GM18873 (cell line): ENCODE measurements at regions not wholly inside any gene's neighbourhood (a gene's known extent, or its start where the extent isn't known, plus 50 kb on each side); places are given as distances from the start of the nearest gene placed in this dataset.
A peak's percentile ranks its signal among the peaks of the same experiment; 100 is the strongest.
"Not testable (repeated sequence)": the region's sequence is repeated elsewhere in the genome, so short reads cannot be mapped to it uniquely, and the experiment has no call there.

Experiments
- ATAC-seq: cut with Tn5 transposase; IDR thresholded peaks from one replicate; pipeline ENCODE4 v1.9.1; 2021; ENCODE audit warnings: mild to moderate bottlenecking, moderate library complexity, moderate number of reproducible peaks; ENCODE audit not compliant: unreplicated experiment, low FRiP score

- no peak for ATAC-seq
Measured at GRCh38 chr6:34646714-34647113, 49.9 kb downstream of the ILRUN start.

GRCh38 chr6:34645627-34646026 lies 50.9 kb downstream of the ILRUN start:
- ATAC-seq: no peak

- ATAC-seq: no peak
Measured at GRCh38 chr6:34644716-34645115, 51.9 kb downstream of the ILRUN start.

DNA sequence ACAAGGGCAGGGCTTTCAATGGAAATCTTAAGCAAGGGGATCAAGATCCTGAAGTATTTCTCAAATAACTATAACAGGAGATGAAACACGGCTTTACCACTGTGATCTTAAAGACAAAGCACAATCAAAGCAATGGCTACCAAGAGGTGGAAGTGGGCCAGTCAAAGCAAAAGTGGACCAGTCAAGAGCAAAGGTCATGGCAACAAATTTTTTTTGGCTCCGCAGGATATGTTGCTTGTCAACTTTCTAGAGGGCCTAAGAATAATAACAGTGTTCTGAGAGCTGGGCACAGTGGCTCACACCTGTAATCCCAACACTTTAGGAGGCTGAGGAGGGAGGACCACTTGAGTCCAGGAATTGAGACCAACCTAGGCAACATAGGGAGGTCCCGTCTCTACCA lies 54.1 kb downstream of the ILRUN start:
- no peak for ATAC-seq

DNA sequence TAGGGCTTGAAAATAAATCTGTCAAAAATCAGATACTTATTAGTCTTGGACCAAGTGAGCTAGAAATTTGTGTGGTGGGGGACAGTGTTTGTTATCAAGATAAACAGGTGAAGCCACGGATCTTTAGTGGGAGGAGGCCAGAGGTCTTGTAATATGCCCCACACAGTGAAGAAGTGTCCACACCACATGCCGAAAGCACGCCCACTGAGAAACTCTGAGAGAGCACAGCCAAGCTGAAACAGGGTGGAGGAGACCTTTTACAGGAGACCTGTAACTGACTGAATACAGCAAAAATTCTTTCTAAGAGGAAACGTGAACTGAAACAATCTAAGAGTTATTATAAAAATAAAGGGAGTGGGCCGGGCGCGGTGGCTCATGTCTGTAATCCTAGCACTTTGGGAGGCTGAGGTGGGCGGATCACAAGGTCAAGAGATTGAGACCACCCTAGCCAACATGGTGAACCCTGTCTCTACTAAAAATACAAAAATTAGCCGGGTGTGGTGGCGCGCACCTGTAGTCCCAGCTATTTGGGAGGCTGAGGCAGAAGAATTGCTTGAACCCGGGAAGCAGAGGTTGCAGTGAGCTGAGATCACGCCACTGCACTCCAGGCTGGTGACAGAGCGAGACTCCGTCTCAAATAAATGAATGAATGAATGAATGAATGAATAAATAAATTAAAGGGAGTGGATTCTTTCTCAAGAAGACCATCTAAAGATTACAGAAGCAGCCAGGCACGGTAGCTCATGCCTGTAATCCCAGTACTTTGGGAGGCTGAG lies 56.3 kb downstream of the ILRUN start:
- ATAC-seq: not testable (repeated sequence)

GRCh38 chr6:34638834-34639736 lies 57.5 kb downstream of the ILRUN start:
- peak; percentile 47 for ATAC-seq

GRCh38 chr6:34633785-34634184 lies 62.8 kb downstream of the ILRUN start:
- ATAC-seq: no peak

DNA sequence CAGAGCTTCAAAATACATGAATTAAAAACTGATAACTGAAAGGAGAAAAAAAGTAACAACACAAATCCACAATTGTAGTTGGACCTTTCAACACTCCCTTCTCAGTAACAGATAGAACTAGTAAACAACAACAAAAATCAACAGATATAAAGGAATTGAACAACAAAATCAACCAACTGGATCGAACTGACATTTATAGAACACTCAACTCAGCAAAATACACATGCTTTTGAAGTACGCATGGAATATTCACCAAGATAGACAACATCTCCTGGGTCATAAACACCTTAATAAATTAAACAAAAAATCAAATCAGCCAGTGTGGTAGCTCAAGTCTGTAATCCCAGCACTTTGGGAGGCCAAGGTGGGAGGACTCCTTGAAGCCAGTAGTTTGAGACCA lies 63.3 kb downstream of the ILRUN start:
- no peak for ATAC-seq

DNA sequence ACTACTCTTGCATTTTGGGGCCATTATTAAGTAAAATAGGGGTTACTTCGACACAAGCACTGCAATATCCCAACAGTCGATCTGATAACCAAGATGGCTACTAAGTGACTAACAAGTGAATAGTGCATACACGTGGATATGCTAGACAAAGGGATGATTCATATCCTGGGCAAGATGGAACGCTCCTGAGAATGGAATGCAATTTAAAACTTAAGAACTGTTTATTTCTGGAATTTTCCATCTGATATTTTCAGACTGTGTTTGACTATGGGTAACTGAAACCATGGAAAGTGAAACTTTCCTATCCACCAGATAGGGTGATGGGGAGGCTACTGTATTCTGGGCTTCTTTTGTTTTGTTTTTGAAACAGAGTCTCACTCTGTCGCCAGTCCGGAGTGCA lies 66.5 kb downstream of the ILRUN start:
- ATAC-seq: no peak

GRCh38 chr6:34627296-34627695 lies 69.3 kb downstream of the ILRUN start:
- ATAC-seq: no peak

DNA sequence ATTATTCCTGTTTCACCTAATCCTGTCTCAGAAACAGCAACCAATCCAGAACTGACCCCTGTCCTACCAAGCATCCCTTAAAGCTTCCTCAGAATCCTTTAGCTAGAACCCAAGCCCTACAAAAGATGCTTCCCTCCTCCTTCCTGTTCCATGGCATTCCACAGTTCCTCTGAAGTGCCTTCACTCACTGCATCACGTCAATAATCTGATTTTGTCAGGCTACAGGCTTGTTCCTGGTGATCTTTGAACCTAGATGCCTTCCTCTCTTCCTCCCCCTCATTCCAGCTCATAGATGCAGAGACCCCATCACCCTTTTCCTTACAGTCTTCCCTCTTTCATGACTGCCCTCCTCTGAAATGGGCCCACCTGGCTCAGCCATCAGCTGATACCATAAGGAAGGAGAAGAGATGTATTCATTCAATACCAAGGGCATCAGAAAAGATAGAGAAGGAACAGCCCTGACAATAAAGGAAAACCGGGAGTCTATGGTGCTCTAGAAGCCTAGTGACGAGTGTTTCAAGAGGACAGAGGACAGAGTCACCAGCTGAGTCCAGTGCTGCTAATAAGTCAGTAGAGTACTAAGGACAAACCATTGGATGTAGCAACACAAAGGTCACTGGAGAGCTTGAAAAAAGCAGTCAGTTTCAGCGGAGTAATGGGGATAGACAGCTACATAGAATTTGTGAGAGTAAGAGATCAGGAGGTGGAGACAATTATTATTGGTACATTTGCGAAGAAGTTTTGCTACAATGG lies 62.5 kb upstream of the SPDEF start:
- no peak for ATAC-seq

- no peak for ATAC-seq
Measured at GRCh38 chr6:34617231-34617630, 61.1 kb upstream of the SPDEF start.

DNA sequence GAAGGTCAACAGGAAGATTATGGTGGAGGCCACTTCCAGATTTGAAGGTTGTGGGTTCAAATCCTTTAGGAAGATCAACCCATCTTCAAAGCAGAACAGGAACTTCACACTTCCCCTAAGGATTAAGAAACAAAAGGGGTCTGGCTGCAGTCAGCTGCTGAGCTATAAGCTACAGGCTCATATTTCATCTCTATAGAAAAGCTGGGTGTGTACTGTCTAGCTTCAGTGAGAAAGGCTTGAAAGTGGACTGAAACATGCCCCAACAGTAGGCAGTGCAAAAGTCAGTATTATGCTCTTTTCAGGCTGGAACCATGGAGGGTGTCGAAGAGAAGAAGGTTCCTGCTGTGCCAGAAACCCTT lies 60.1 kb upstream of the SPDEF start:
- ATAC-seq: no peak

GRCh38 chr6:34615574-34616226 lies 59.6 kb upstream of the SPDEF start:
- ATAC-seq: no peak

- no peak for ATAC-seq
Measured at GRCh38 chr6:34610819-34611477, 54.8 kb upstream of the SPDEF start.

DNA sequence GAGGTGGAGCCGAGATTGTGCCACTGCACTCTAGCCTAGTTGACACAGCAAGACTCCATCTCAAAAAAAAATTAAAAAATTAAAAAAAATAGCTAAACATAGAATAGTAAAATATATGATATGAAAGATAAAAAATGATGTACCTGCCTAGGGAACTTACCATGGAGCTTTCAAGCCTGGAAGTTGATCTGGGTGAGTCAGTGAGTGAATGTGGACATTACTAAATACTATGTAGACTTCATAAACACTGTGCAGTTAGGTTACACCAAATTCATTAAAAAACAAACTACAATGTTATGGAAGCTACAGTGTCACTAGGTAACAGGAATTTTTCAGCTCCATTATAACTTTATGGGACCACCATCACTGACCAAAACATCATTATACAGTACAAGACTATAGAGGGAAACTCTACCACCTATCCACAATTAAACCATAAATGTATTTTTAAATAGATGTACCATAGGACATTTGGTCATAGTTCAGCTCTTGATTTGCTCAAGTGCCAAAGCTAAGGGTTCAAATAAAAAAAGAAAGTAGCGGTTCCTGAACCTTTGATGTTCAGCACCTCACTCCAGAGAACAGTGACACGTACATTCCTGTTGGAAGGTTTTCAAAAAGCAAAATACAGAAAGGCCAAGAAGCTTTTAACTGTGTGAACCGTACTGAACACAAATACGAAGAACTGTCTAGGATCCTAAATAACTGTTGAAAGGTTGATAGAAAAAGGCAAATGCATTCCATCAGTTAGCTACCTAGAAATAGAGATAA lies 52.4 kb upstream of the SPDEF start:
- no peak for ATAC-seq

- no peak for ATAC-seq
Measured at GRCh38 chr6:34606477-34607265, 50.5 kb upstream of the SPDEF start.
